GM23338 (cell line): ENCODE measurements at regions not wholly inside any gene's neighbourhood (a gene's known extent, or its start where the extent isn't known, plus 50 kb on each side); places are given as distances from the start of the nearest gene placed in this dataset.

Experiments
- ATAC-seq: fragments of 200-7000 bp; cut with Tn5 transposase; 3 replicates; pipeline ENCODE4 v1.9.1; 2020
- DNase-seq: peaks from one replicate; pipeline ENCODE4 v3.0.0-alpha.2; 2015; ENCODE audit warnings: low spot score
- H2AFZ ChIP-seq: fragments of 200-600 bp; sonication (generic); 2 replicates; pipeline ENCODE4 v1.8.0; 2016; ENCODE audit warnings: antibody characterized with exemption, mild to moderate bottlenecking, moderate library complexity
- H3F3A ChIP-seq: fragments of 200-600 bp; sonication (generic); replicated peaks from 2 replicates; pipeline ENCODE4 v1.8.0; 2017; ENCODE audit warnings: antibody characterized with exemption, mixed run types, low read depth
- H3K27ac ChIP-seq: fragments of 200-600 bp; sonication (generic); 2 replicates; pipeline ENCODE4 v1.6.1; 2016; ENCODE audit warnings: low read depth
- H3K27me3 ChIP-seq: fragments of 200-600 bp; sonication (generic); 2 replicates; pipeline ENCODE4 v1.8.0; 2016; ENCODE audit warnings: mild to moderate bottlenecking, mixed run types, moderate library complexity; ENCODE audit not compliant: insufficient read depth
- H3K36me3 ChIP-seq: fragments of 200-600 bp; sonication (generic); 2 replicates; pipeline ENCODE4 v1.8.0; 2016; ENCODE audit warnings: mild to moderate bottlenecking; ENCODE audit not compliant: insufficient read depth
- H3K4me1 ChIP-seq: fragments of 200-600 bp; sonication (generic); 2 replicates; pipeline ENCODE4 v1.8.0; 2016; ENCODE audit warnings: mild to moderate bottlenecking, moderate library complexity; ENCODE audit not compliant: insufficient read depth
- H3K4me2 ChIP-seq: fragments of 200-600 bp; sonication (generic); 2 replicates; pipeline ENCODE4 v1.7.1; 2017; ENCODE audit warnings: mixed run types
- H3K4me3 ChIP-seq: fragments of 200-600 bp; sonication (generic); 2 replicates; pipeline ENCODE4 v1.6.1; 2016; ENCODE audit warnings: mixed run types
- H3K79me2 ChIP-seq: fragments of 200-600 bp; sonication (generic); replicated peaks from 2 replicates; pipeline ENCODE4 v1.8.0; 2017; ENCODE audit warnings: mild to moderate bottlenecking; ENCODE audit not compliant: insufficient read depth
- H3K9me2 ChIP-seq: fragments of 200-600 bp; sonication (generic); 2 replicates; pipeline ENCODE4 v1.8.0; 2017; ENCODE audit not compliant: insufficient read depth
- H4K20me1 ChIP-seq: fragments of 200-600 bp; sonication (generic); replicated peaks from 2 replicates; pipeline ENCODE4 v1.8.0; 2017; ENCODE audit warnings: mild to moderate bottlenecking; ENCODE audit not compliant: insufficient read depth
- H3K27ac Mint-ChIP-seq: 2 replicates; pipeline ENCODE4 v1.8.0; 2020; ENCODE audit warnings: inconsistent platforms, mild to moderate bottlenecking, moderate library complexity, mixed read lengths
- H3K27me3 Mint-ChIP-seq: 3 replicates; pipeline ENCODE4 v1.8.0; 2022; ENCODE audit warnings: low read depth, mild to moderate bottlenecking, moderate library complexity, mixed read lengths, inconsistent platforms; ENCODE audit not compliant: insufficient read depth, poor library complexity
- H3K36me3 Mint-ChIP-seq: 3 replicates; pipeline ENCODE4 v1.8.0; 2021; ENCODE audit warnings: low read depth, mild to moderate bottlenecking, inconsistent platforms, moderate library complexity, mixed read lengths
- H3K4me1 Mint-ChIP-seq: 3 replicates; pipeline ENCODE4 v1.8.0; 2020; ENCODE audit warnings: mild to moderate bottlenecking, inconsistent platforms, mixed read lengths
- H3K4me3 Mint-ChIP-seq: 3 replicates; pipeline ENCODE4 v1.8.0; 2021; ENCODE audit warnings: moderate library complexity, mild to moderate bottlenecking, inconsistent platforms, mixed read lengths
- H3K9me3 Mint-ChIP-seq: 3 replicates; pipeline ENCODE4 v1.8.0; 2020; ENCODE audit warnings: moderate library complexity, mild to moderate bottlenecking, inconsistent platforms, mixed read lengths
- CREB1 ChIP-seq: fragments of 250-450 bp; sonication (Bioruptor Pico); IDR thresholded peaks from 2 replicates; pipeline ENCODE4 v1.5.0; 2020; ENCODE audit warnings: low read depth, mild to moderate bottlenecking, moderate library complexity
- CTCF ChIP-seq, 2 experiments: fragments of 200-600 bp in 1 of 2; sonication (generic) in 1 of 2; conservative IDR thresholded peaks; 2 replicates each; pipeline versions ENCODE4 v1.5.1 to v1.6.1; 2016 to 2017; ENCODE audit warnings: antibody characterized with exemption in 2 of 2, low read depth in 2 of 2, mild to moderate bottlenecking in 2 of 2, moderate library complexity in 1 of 2
- ETS1 ChIP-seq: IDR thresholded peaks from 2 replicates; pipeline ENCODE4 v1.6.1; 2016; ENCODE audit warnings: antibody characterized with exemption
- EZH2 ChIP-seq: fragments of 200-600 bp; sonication (generic); IDR thresholded peaks from one replicate; pipeline ENCODE4 v1.8.0; 2017; ENCODE audit warnings: antibody characterized with exemption, mild to moderate bottlenecking, low read depth; ENCODE audit not compliant: unreplicated experiment
- EZH2phosphoT487 ChIP-seq: fragments of 200-600 bp; sonication (generic); IDR thresholded peaks from one replicate; pipeline ENCODE4 v1.8.1; 2018; ENCODE audit warnings: antibody characterized with exemption; ENCODE audit not compliant: unreplicated experiment
- JUNB ChIP-seq: IDR thresholded peaks from one replicate; pipeline ENCODE4 v1.6.1; 2016; ENCODE audit warnings: antibody characterized with exemption; ENCODE audit not compliant: unreplicated experiment
- NANOG ChIP-seq: IDR thresholded peaks from 2 replicates; pipeline ENCODE4 v1.6.1; 2016; ENCODE audit warnings: antibody characterized with exemption, borderline replicate concordance
- POLR2AphosphoS5 ChIP-seq: IDR thresholded peaks from 2 replicates; pipeline ENCODE4 v1.6.1; 2016; ENCODE audit warnings: antibody characterized with exemption, low read depth
- STAT1 ChIP-seq: IDR thresholded peaks from one replicate; pipeline ENCODE4 v1.6.1; 2016; ENCODE audit warnings: antibody characterized with exemption; ENCODE audit not compliant: unreplicated experiment
- ZNF114 ChIP-seq: fragments of 250-450 bp; sonication (Bioruptor Pico); IDR thresholded peaks from 2 replicates; pipeline ENCODE4 v1.5.0; 2020; ENCODE audit warnings: mild to moderate bottlenecking, moderate library complexity
- ZNF331 ChIP-seq: fragments of 250-450 bp; sonication (Bioruptor Pico); IDR thresholded peaks from 2 replicates; pipeline ENCODE4 v1.5.0; 2020; ENCODE audit warnings: low read depth, mild to moderate bottlenecking, moderate library complexity
- ZNF462 ChIP-seq: fragments of 250-450 bp; sonication (Bioruptor Pico); IDR thresholded peaks from 2 replicates; pipeline ENCODE4 v1.5.0; 2020; ENCODE audit warnings: mild to moderate bottlenecking, moderate library complexity

GRCh38 chr20:52768694-52769093, 203.5 kb upstream of the TSHZ2 start (continued):
- TF ChIP-seq STAT1 (no peak), JUNB (no peak), POLR2AphosphoS5 (no peak), ZNF331 (CRISPR knock-in tag) (no peak), ETS1 (no peak), NANOG (no peak), EZH2 (no peak), EZH2phosphoT487 (no peak), ZNF114 (CRISPR knock-in tag) (no peak)

- no peak for TF ChIP-seq POLR2AphosphoS5
- no peak for TF ChIP-seq EZH2phosphoT487
- TF ChIP-seq JUNB: no peak
- no peak for TF ChIP-seq EZH2
- TF ChIP-seq STAT1: no peak
- TF ChIP-seq NANOG: no peak
- no peak for TF ChIP-seq ZNF462 (CRISPR knock-in tag)
- TF ChIP-seq ETS1: no peak
- TF ChIP-seq CREB1: no peak
- no peak for TF ChIP-seq CTCF (conservative IDR thresholded peaks at IDR 0.05; ENCODE audit: low read depth in 2 of 2)
- H3K9me2 ChIP-seq: no peaks in the 10 kb centered on the region; the same call in 1 of the 2 replicates
- no peak overlapping the region for H3K4me3 ChIP-seq
Measured at GRCh38 chr20:52766645-52767435, 205.3 kb upstream of the TSHZ2 start.

More at GRCh38 chr20:52766645-52767435, 205.3 kb upstream of the TSHZ2 start:
- no peaks in the 10 kb centered on the region for H3K36me3 Mint-ChIP-seq
- Histone ChIP-seq H3K4me1 (no peaks in the 10 kb centered on the region), H3K79me2 (no peaks in the 10 kb centered on the region), H3K27ac (no peak overlapping the region), H4K20me1 (no peaks in the 10 kb centered on the region), H3K36me3 (no peaks in the 10 kb centered on the region), H3F3A (no peaks in the 10 kb centered on the region), H3K27me3 (no peaks in the 10 kb centered on the region), H3K4me2 (no peak overlapping the region), H2AFZ (no peak overlapping the region)
- ATAC-seq (no peak), DNase-seq (no peak)
- no peak overlapping the region for H3K4me3 Mint-ChIP-seq
- no peak overlapping the region for H3K27ac Mint-ChIP-seq
- H3K4me1 Mint-ChIP-seq: no peaks in the 10 kb centered on the region
- no peaks in the 10 kb centered on the region for H3K9me3 Mint-ChIP-seq
- H3K27me3 Mint-ChIP-seq: no peaks in the 10 kb centered on the region
